Choroid plexus epithelial cell (primary cell): ENCODE measurements at regions not wholly inside any gene's neighbourhood (a gene's known extent, or its start where the extent isn't known, plus 50 kb on each side); places are given as distances from the start of the nearest gene placed in this dataset.

Experiments used
- DNase-seq: peaks from one replicate; pipeline ENCODE4 v3.0.0-alpha.2; 2010; ENCODE audit warnings: low read depth
- H3K4me3 ChIP-seq: 2 replicates; pipeline ENCODE4 v1.5.1; 2011; ENCODE audit warnings: low read depth, mild to moderate bottlenecking, control low read depth, low read length, moderate library complexity
- CTCF ChIP-seq: conservative IDR thresholded peaks from 2 replicates; pipeline ENCODE4 v1.5.1; 2011; ENCODE audit warnings: low read depth, mild to moderate bottlenecking, control low read depth, inconsistent platforms, low read length, moderate library complexity

- DNase-seq: no peak
- no peak for TF ChIP-seq CTCF
- H3K4me3 ChIP-seq: no peak overlapping the region
These were observed 145.2 kb upstream of the BMPER start for GRCh38 chr7:33760146-33760545.

GRCh38 chr7:33760834-33761233 is 144.5 kb upstream of the BMPER start:
- no peak for DNase-seq
- TF ChIP-seq CTCF: no peak
- no peak overlapping the region for H3K4me3 ChIP-seq

GRCh38 chr7:33761449-33762080 is 143.8 kb upstream of the BMPER start:
- no peak for DNase-seq
- no peak overlapping the region for H3K4me3 ChIP-seq
- TF ChIP-seq CTCF: no peak

GRCh38 chr7:33762151-33762910 is 143.0 kb upstream of the BMPER start:
- H3K4me3 ChIP-seq: no peak overlapping the region
- peak; percentile 27 for TF ChIP-seq CTCF
- DNase-seq: no peak

GRCh38 chr7:33762911-33763306 is 142.4 kb upstream of the BMPER start:
- no peak overlapping the region for H3K4me3 ChIP-seq
- DNase-seq: peak; percentile 64
- TF ChIP-seq CTCF: no peak

GRCh38 chr7:33764752-33765451 is 140.4 kb upstream of the BMPER start:
- no peak for TF ChIP-seq CTCF
- no peak overlapping the region for H3K4me3 ChIP-seq

More at GRCh38 chr7:33764752-33765451, 140.4 kb upstream of the BMPER start:
- peak; percentile 74 for DNase-seq
